WTC11 (cell line): ENCODE measurements at regions not wholly inside any gene's neighbourhood (a gene's known extent, or its start where the extent isn't known, plus 50 kb on each side); places are given as distances from the start of the nearest gene placed in this dataset.

Experiments used
- ELF4 ChIP-seq: sonication (generic); formaldehyde crosslinking; IDR thresholded peaks from 2 replicates; pipeline ENCODE4 v1.8.1; 2022; ENCODE audit warnings: low read depth, mild to moderate bottlenecking, moderate library complexity, missing genetic modification reagents
- GRHL2 ChIP-seq: fragments of 250-450 bp; sonication (Bioruptor Pico); IDR thresholded peaks from 2 replicates; pipeline ENCODE4 v1.8.0; 2022; ENCODE audit warnings: mild to moderate bottlenecking, moderate library complexity; ENCODE audit not compliant: insufficient replicate concordance, severe bottlenecking
- NFYB ChIP-seq: sonication (generic); formaldehyde crosslinking; conservative IDR thresholded peaks from 2 replicates; pipeline ENCODE4 v1.8.0; 2022; ENCODE audit warnings: low read depth, missing genetic modification reagents
- NR1H2 ChIP-seq: sonication (generic); formaldehyde crosslinking; IDR thresholded peaks from 2 replicates; pipeline ENCODE4 v1.9.0; 2021; ENCODE audit warnings: mild to moderate bottlenecking, moderate library complexity, missing genetic modification reagents
- TF ChIP-seq, protein P1 (sequence below): sonication (generic); formaldehyde crosslinking; IDR thresholded peaks from 2 replicates; pipeline ENCODE4 v1.8.1; 2023; ENCODE audit warnings: mild to moderate bottlenecking, missing genetic modification reagents, moderate library complexity
- TF ChIP-seq, protein P2 (sequence below): sonication (generic); formaldehyde crosslinking; IDR thresholded peaks from 2 replicates; pipeline ENCODE4 v1.8.0; 2022; ENCODE audit warnings: mild to moderate bottlenecking, missing genetic modification reagents
- TF ChIP-seq, protein P3 (sequence below): sonication (generic); formaldehyde crosslinking; IDR thresholded peaks from 2 replicates; pipeline ENCODE4 v1.8.1; 2022; ENCODE audit warnings: mild to moderate bottlenecking, moderate library complexity, missing genetic modification reagents
- TF ChIP-seq, protein P4 (sequence below): sonication (generic); formaldehyde crosslinking; IDR thresholded peaks from 2 replicates; pipeline ENCODE4 v1.8.0; 2023; ENCODE audit warnings: missing genetic modification reagents, mild to moderate bottlenecking, borderline replicate concordance
- TF ChIP-seq, protein P5 (sequence below): sonication (generic); formaldehyde crosslinking; IDR thresholded peaks from 2 replicates; pipeline ENCODE4 v1.8.0; 2023; ENCODE audit warnings: missing genetic modification reagents

DNA sequence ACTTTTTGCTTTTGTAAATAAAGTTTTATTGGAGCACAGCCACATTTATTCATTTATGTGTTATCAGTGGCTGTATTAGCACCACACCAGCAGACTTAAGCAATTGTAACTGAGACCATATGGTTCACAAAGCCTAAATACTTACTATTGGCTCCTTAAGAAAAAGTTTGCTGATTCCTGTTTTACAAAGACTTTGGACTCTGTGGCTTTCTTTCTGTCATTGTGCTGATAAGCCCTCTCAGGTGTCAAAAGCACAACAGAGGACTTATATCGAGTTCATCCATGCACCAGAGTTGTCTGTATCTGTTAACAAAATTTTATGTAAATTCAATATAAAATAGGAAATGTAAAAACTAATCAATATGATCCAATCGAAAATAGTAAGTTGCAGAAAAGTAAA, 55.6 kb upstream of the PCSK5 start (continued):
- TF ChIP-seq, protein P1, sequence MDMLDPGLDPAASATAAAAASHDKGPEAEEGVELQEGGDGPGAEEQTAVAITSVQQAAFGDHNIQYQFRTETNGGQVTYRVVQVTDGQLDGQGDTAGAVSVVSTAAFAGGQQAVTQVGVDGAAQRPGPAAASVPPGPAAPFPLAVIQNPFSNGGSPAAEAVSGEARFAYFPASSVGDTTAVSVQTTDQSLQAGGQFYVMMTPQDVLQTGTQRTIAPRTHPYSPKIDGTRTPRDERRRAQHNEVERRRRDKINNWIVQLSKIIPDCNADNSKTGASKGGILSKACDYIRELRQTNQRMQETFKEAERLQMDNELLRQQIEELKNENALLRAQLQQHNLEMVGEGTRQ: no peak
- TF ChIP-seq NR1H2 (CRISPR knock-in tag) (no peak), ELF4 (no peak), NFYB (CRISPR knock-in tag) (no peak), GRHL2 (no peak)
- TF ChIP-seq, protein P2, sequence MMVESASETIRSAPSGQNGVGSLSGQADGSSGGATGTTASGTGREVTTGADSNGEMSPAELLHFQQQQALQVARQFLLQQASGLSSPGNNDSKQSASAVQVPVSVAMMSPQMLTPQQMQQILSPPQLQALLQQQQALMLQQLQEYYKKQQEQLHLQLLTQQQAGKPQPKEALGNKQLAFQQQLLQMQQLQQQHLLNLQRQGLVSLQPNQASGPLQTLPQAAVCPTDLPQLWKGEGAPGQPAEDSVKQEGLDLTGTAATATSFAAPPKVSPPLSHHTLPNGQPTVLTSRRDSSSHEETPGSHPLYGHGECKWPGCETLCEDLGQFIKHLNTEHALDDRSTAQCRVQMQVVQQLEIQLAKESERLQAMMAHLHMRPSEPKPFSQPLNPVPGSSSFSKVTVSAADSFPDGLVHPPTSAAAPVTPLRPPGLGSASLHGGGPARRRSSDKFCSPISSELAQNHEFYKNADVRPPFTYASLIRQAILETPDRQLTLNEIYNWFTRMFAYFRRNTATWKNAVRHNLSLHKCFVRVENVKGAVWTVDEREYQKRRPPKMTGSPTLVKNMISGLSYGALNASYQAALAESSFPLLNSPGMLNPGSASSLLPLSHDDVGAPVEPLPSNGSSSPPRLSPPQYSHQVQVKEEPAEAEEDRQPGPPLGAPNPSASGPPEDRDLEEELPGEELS: no peak
- TF ChIP-seq, protein P3, sequence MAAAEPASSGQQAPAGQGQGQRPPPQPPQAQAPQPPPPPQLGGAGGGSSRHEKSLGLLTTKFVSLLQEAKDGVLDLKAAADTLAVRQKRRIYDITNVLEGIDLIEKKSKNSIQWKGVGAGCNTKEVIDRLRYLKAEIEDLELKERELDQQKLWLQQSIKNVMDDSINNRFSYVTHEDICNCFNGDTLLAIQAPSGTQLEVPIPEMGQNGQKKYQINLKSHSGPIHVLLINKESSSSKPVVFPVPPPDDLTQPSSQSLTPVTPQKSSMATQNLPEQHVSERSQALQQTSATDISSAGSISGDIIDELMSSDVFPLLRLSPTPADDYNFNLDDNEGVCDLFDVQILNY (CRISPR knock-in tag): no peak
- TF ChIP-seq, protein P4, sequence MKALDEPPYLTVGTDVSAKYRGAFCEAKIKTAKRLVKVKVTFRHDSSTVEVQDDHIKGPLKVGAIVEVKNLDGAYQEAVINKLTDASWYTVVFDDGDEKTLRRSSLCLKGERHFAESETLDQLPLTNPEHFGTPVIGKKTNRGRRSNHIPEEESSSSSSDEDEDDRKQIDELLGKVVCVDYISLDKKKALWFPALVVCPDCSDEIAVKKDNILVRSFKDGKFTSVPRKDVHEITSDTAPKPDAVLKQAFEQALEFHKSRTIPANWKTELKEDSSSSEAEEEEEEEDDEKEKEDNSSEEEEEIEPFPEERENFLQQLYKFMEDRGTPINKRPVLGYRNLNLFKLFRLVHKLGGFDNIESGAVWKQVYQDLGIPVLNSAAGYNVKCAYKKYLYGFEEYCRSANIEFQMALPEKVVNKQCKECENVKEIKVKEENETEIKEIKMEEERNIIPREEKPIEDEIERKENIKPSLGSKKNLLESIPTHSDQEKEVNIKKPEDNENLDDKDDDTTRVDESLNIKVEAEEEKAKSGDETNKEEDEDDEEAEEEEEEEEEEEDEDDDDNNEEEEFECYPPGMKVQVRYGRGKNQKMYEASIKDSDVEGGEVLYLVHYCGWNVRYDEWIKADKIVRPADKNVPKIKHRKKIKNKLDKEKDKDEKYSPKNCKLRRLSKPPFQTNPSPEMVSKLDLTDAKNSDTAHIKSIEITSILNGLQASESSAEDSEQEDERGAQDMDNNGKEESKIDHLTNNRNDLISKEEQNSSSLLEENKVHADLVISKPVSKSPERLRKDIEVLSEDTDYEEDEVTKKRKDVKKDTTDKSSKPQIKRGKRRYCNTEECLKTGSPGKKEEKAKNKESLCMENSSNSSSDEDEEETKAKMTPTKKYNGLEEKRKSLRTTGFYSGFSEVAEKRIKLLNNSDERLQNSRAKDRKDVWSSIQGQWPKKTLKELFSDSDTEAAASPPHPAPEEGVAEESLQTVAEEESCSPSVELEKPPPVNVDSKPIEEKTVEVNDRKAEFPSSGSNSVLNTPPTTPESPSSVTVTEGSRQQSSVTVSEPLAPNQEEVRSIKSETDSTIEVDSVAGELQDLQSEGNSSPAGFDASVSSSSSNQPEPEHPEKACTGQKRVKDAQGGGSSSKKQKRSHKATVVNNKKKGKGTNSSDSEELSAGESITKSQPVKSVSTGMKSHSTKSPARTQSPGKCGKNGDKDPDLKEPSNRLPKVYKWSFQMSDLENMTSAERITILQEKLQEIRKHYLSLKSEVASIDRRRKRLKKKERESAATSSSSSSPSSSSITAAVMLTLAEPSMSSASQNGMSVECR (CRISPR knock-in tag): no peak
- TF ChIP-seq, protein P5, sequence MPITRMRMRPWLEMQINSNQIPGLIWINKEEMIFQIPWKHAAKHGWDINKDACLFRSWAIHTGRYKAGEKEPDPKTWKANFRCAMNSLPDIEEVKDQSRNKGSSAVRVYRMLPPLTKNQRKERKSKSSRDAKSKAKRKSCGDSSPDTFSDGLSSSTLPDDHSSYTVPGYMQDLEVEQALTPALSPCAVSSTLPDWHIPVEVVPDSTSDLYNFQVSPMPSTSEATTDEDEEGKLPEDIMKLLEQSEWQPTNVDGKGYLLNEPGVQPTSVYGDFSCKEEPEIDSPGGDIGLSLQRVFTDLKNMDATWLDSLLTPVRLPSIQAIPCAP (CRISPR knock-in tag): no peak
- TF ChIP-seq, all 79 proteins: peak for 0
